Esophagus muscularis mucosa (tissue), 4 donors: ENCODE measurements at regions not wholly inside any gene's neighbourhood (a gene's known extent, or its start where the extent isn't known, plus 50 kb on each side); places are given as distances from the start of the nearest gene placed in this dataset.

Experiments used
- EP300 ChIP-seq: sonication (generic); formaldehyde crosslinking; IDR thresholded peaks from one replicate; pipeline ENCODE4 v1.6.1; 2017; ENCODE audit warnings: antibody characterized with exemption
- POLR2A ChIP-seq: fragments of 450-650 bp; IDR thresholded peaks from one replicate; pipeline ENCODE4 v1.6.1; 2017; ENCODE audit warnings: antibody characterized with exemption, moderate library complexity, mild to moderate bottlenecking, low read depth
- POLR2AphosphoS5 ChIP-seq, 2 donors: sonication (generic); formaldehyde crosslinking; IDR thresholded peaks; one replicate each; pipeline ENCODE4 v1.6.1; 2017; ENCODE audit warnings: antibody characterized with exemption in 2 of 2
- TF ChIP-seq, protein P1 (sequence below), 3 experiments: fragments of 200-600 bp in 2 of 3; fragments of 450-650 bp in 1 of 3; sonication (generic) in 2 of 3; IDR thresholded peaks; one replicate each; pipeline ENCODE4 v1.5.1; 2017 to 2019; ENCODE audit warnings: antibody characterized with exemption in 3 of 3, mild to moderate bottlenecking in 2 of 3, moderate library complexity in 1 of 3

GRCh38 chr22:49418943-49419342 lies 408.7 kb downstream of the BRD1 start:
- TF ChIP-seq, protein P1, sequence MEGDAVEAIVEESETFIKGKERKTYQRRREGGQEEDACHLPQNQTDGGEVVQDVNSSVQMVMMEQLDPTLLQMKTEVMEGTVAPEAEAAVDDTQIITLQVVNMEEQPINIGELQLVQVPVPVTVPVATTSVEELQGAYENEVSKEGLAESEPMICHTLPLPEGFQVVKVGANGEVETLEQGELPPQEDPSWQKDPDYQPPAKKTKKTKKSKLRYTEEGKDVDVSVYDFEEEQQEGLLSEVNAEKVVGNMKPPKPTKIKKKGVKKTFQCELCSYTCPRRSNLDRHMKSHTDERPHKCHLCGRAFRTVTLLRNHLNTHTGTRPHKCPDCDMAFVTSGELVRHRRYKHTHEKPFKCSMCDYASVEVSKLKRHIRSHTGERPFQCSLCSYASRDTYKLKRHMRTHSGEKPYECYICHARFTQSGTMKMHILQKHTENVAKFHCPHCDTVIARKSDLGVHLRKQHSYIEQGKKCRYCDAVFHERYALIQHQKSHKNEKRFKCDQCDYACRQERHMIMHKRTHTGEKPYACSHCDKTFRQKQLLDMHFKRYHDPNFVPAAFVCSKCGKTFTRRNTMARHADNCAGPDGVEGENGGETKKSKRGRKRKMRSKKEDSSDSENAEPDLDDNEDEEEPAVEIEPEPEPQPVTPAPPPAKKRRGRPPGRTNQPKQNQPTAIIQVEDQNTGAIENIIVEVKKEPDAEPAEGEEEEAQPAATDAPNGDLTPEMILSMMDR (IDR thresholded peaks at IDR 0.05): no peak
- TF ChIP-seq POLR2AphosphoS5 (IDR thresholded peaks at IDR 0.05) (no peak), POLR2A (no peak), EP300 (no peak)
